Esophagus squamous epithelium (tissue), 5 donors: ENCODE measurements at regions not wholly inside any gene's neighbourhood (a gene's known extent, or its start where the extent isn't known, plus 50 kb on each side); places are given as distances from the start of the nearest gene placed in this dataset.

Source experiments
- DNase-seq: peaks from one replicate; lab custom pipeline; 2025; lab: John Stamatoyannopoulos, UW
- H3K27ac ChIP-seq, 4 donors: fragments of 200-600 bp; sonication (generic); one replicate each; pipeline ENCODE4 v1.5.1; 2016 to 2019; ENCODE audit warnings: mild to moderate bottlenecking in 1 of 4
- H3K27me3 ChIP-seq, 4 donors: fragments of 200-600 bp; sonication (generic); 1 replicate in 3 of 4; 2 replicates in 1 of 4; pipeline versions ENCODE4 v1.5.1 to v1.6.0; 2017 to 2021; ENCODE audit warnings: antibody characterized with exemption in 1 of 4
- H3K36me3 ChIP-seq, 3 donors: fragments of 200-600 bp; sonication (generic); one replicate each; pipeline ENCODE4 v1.5.1; 2016 to 2019
- H3K4me1 ChIP-seq, 3 donors: fragments of 200-600 bp; sonication (generic); one replicate each; pipeline ENCODE4 v1.5.1; 2017 to 2019
- H3K4me3 ChIP-seq, 4 donors: fragments of 200-600 bp; sonication (generic); 1 replicate in 3 of 4; 2 replicates in 1 of 4; pipeline ENCODE4 v1.5.1; 2016 to 2019; ENCODE audit warnings: mild to moderate bottlenecking in 2 of 4, moderate library complexity in 1 of 4
- H3K9me3 ChIP-seq, 3 donors: fragments of 200-600 bp; sonication (generic); one replicate each; pipeline ENCODE4 v1.5.1; 2016 to 2019
- CTCF ChIP-seq, 6 experiments: fragments of 450-650 bp in 4 of 6; fragments of 200-600 bp in 2 of 6; sonication (generic) in 2 of 6; IDR thresholded peaks; one replicate each; pipeline ENCODE4 v1.5.1; 2016 to 2019; ENCODE audit warnings: antibody characterized with exemption in 6 of 6, mild to moderate bottlenecking in 4 of 6, moderate library complexity in 4 of 6
- POLR2A ChIP-seq, 4 donors: fragments of 450-650 bp; IDR thresholded peaks; one replicate each; pipeline ENCODE4 v1.6.1; 2017; ENCODE audit warnings: antibody characterized with exemption in 4 of 4, mild to moderate bottlenecking in 4 of 4, moderate library complexity in 3 of 4
- WGBS, 2 donors: methylation state at CpG; one replicate each; pipeline ENCODE4 v1.1.5; 2018; 5-methylcytosine and 5-hydroxymethylcytosine counted together
- intact Hi-C: fragments of 100-400 bp; cut with DNase I; formaldehyde crosslinking; loops from one replicate; pipeline ENCODE4 v1.15.0; 2022
- donor health status: DM: yes; HTN: yes; CAD: no.

DNA sequence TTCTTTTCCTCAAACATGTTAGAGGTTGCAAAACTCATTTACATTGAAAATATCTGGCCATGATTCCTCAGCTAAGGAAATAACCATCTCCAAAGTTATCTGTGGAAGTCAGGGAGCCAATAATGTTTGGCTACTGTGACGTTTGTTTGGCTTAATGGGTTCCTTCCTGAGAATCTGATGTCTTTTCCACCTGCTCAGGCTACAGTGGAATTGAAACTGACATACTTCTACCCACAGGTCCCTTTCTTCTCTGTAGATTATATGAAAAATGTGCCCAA is 221.1 kb upstream of the XYLT1 start:
- TF ChIP-seq CTCF (IDR thresholded peaks at IDR 0.05), result no peak
- TF ChIP-seq POLR2A (IDR thresholded peaks at IDR 0.05), result no peak
- no peak for DNase-seq
- Histone ChIP-seq H3K4me3 (no peak overlapping the region), H3K9me3 (no peaks in the 10 kb centered on the region), H3K27ac (no peak overlapping the region), H3K27me3 (peaks cover 0 to 5% (median 0%) of the 10 kb centered on the region in 4 donors), H3K36me3 (no peaks in the 10 kb centered on the region), H3K4me1 (no peaks in the 10 kb centered on the region)
- WGBS, 2 donors, result 4 to 17% methylated on average over 1 of the region's 1 CpG
- intact Hi-C loops, result no loop called here

DNA sequence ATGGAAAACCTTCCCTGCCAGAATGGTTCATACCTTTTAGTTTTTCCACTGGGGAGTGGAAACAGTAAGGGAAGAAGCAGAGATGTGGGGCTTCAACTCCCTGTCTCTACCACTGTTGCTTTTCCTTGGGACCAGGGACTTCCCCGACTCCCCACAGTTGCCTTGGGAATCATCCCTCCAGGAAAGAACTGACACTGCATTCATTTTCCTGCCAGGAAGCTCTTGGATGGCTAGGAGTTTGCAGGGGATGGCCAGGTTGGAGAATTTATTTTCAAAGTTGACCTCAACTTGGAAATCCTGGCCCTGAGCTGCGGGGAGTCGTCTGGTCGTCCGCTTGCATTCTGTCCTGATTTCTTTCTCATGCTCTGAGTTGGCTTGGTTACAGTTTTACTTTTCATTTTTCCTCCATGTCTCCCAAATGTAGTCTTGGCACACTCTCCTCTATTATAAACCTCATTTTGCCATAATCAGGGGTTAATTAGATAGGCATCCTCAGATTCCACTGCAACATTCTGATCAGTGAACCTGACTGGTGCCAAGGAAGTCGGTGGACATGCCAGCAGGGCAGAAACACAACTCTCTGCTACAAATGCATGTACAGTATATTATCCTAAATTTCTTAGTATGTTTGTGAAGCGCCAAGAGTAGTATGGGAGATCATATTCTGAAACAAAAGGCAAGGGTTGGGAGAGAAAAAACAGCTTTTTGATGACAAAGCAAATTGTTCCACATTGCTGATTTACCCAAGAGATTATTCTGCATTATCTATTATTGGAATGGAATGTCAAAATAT is 220.5 kb upstream of the XYLT1 start:
- WGBS, 2 donors, result 57 to 59% methylated on average over 7 of the region's 7 CpGs
- DNase-seq, result no peak
- TF ChIP-seq CTCF (IDR thresholded peaks at IDR 0.05), result no peak
- TF ChIP-seq POLR2A (IDR thresholded peaks at IDR 0.05), result no peak
- Histone ChIP-seq H3K4me3 (no peak overlapping the region), H3K4me1 (no peaks in the 10 kb centered on the region), H3K27me3 (peaks cover 0 to 5% (median 0%) of the 10 kb centered on the region in 4 donors), H3K9me3 (no peaks in the 10 kb centered on the region), H3K36me3 (no peaks in the 10 kb centered on the region), H3K27ac (no peak overlapping the region)
- intact Hi-C loops, result no loop called here

- no peaks in the 10 kb centered on the region for H3K9me3 ChIP-seq
- intact Hi-C loops, result no loop called here
- H3K36me3 ChIP-seq, result no peaks in the 10 kb centered on the region
- peaks cover 0 to 5% (median 0%) of the 10 kb centered on the region in 4 donors for H3K27me3 ChIP-seq
- no peak overlapping the region for H3K27ac ChIP-seq
- H3K4me1 ChIP-seq, result no peaks in the 10 kb centered on the region
- no peak for DNase-seq
- H3K4me3 ChIP-seq, result no peak overlapping the region
- no peak for TF ChIP-seq CTCF (IDR thresholded peaks at IDR 0.05)
- no peak for TF ChIP-seq POLR2A (IDR thresholded peaks at IDR 0.05)
Measured at GRCh38 chr16:17685447-17685846, 214.7 kb upstream of the XYLT1 start.

DNA sequence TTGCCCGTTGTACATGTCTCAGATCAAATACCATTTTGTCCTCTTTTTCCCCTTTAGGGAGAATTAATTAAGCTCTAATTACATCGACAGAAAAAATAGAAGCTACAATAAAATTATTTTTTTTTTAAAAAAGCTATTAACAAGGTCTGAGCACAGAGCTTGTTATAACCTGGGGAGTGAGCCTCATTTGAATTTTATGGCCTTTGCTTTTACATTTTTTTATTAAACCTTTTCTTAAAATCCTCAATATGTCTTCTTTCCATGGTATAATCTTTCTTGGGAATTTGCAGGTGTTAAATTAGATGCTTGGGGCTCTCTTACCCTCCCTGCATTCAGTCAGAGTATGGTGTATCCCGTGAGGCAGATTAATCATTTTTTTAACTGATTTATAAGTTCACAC is 212.5 kb upstream of the XYLT1 start:
- no peak overlapping the region for H3K27ac ChIP-seq
- H3K4me1 ChIP-seq, result no peaks in the 10 kb centered on the region
- no peak overlapping the region for H3K4me3 ChIP-seq
- peaks cover 0 to 11% (median 0%) of the 10 kb centered on the region in 3 donors for H3K9me3 ChIP-seq
- TF ChIP-seq CTCF (IDR thresholded peaks at IDR 0.05) (no peak), POLR2A (IDR thresholded peaks at IDR 0.05) (no peak)
- no peaks in the 10 kb centered on the region for H3K36me3 ChIP-seq
- no peaks in the 10 kb centered on the region for H3K27me3 ChIP-seq
- intact Hi-C loops, result no loop called here
- WGBS, 2 donors, result 49 to 65% methylated on average over 3 of the region's 3 CpGs
- no peak for DNase-seq

DNA sequence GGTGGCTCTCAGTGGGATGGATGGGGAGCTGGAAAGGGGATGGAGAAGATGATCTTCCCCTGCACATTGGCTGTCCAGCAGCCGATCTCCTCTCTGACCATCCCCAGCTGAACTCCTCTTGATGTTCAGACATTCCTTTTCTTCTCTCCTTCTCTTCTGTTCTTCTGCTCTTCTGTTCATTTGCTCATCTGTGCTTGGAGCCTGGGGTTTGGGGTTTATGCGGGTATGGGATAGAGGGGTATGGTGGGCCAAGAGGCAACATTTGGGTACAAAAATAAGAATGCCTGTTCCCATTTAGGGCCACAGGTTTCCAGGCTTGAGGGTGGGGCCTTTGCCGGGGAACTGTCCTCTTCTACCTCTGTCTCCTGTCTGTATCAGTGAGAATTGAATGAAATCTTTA is 205.4 kb upstream of the XYLT1 start:
- no peaks in the 10 kb centered on the region for H3K36me3 ChIP-seq
- peaks cover 0 to 11% (median 0%) of the 10 kb centered on the region in 3 donors for H3K9me3 ChIP-seq
- no peaks in the 10 kb centered on the region for H3K4me1 ChIP-seq
- TF ChIP-seq POLR2A (IDR thresholded peaks at IDR 0.05) (no peak), CTCF (IDR thresholded peaks at IDR 0.05) (no peak)
- H3K27me3 ChIP-seq, result no peaks in the 10 kb centered on the region
- WGBS, 2 donors, result 76 to 90% methylated on average over 3 of the region's 3 CpGs
- intact Hi-C loops, result no loop called here
- H3K4me3 ChIP-seq, result no peak overlapping the region
- H3K27ac ChIP-seq, result no peak overlapping the region
- no peak for DNase-seq
